GM06990 (cell line): ENCODE measurements at regions not wholly inside any gene's neighbourhood (a gene's known extent, or its start where the extent isn't known, plus 50 kb on each side); places are given as distances from the start of the nearest gene placed in this dataset.

Source experiments
- DNase-seq: peaks from one replicate; pipeline ENCODE4 v3.0.0-alpha.2; 2011; ENCODE audit not compliant: insufficient read length; ENCODE audit errors: extremely low read depth
- H3K27me3 ChIP-seq: replicated peaks from 2 replicates; pipeline ENCODE4 v1.6.0; 2011; ENCODE audit warnings: low read length; ENCODE audit not compliant: control insufficient read depth, insufficient read depth
- H3K36me3 ChIP-seq: 2 replicates; pipeline ENCODE4 v1.5.1; 2011; ENCODE audit warnings: low read length; ENCODE audit not compliant: control insufficient read depth, insufficient read depth
- H3K4me3 ChIP-seq: replicated peaks from 2 replicates; pipeline ENCODE4 v1.5.1; 2011; ENCODE audit warnings: low read depth, mild to moderate bottlenecking, control low read depth, low read length
- TF ChIP-seq, protein P1 (sequence below): IDR thresholded peaks from 2 replicates; pipeline ENCODE4 v1.5.1; 2011; ENCODE audit warnings: low read length, control low read depth, mild to moderate bottlenecking, inconsistent platforms; ENCODE audit not compliant: insufficient read depth, poor library complexity, severe bottlenecking

DNA sequence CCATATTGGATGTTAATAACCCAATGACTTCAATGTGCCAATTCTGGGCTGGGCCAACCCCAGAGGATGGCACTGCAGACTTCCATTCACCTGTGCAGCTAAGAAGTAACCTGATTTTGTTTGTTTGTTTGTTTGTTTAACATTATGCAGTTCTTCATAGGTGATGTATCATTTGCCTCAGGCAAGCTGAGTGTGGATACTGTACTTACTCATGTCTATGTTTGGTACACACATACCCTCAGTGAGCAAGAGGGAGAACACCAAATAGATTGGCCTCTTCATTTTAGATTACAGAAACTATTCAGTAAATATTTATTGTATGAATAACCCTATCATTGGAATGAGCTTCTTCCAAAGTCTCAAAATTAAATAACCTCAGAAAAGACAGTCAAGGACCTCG, 180.2 kb upstream of the SMC2 start:
- Histone ChIP-seq H3K27me3 (no peaks in the 10 kb centered on the region), H3K36me3 (no peaks in the 10 kb centered on the region), H3K4me3 (no peak overlapping the region)
- TF ChIP-seq, protein P1, sequence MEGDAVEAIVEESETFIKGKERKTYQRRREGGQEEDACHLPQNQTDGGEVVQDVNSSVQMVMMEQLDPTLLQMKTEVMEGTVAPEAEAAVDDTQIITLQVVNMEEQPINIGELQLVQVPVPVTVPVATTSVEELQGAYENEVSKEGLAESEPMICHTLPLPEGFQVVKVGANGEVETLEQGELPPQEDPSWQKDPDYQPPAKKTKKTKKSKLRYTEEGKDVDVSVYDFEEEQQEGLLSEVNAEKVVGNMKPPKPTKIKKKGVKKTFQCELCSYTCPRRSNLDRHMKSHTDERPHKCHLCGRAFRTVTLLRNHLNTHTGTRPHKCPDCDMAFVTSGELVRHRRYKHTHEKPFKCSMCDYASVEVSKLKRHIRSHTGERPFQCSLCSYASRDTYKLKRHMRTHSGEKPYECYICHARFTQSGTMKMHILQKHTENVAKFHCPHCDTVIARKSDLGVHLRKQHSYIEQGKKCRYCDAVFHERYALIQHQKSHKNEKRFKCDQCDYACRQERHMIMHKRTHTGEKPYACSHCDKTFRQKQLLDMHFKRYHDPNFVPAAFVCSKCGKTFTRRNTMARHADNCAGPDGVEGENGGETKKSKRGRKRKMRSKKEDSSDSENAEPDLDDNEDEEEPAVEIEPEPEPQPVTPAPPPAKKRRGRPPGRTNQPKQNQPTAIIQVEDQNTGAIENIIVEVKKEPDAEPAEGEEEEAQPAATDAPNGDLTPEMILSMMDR, result no peak
- DNase-seq, result no peak

DNA sequence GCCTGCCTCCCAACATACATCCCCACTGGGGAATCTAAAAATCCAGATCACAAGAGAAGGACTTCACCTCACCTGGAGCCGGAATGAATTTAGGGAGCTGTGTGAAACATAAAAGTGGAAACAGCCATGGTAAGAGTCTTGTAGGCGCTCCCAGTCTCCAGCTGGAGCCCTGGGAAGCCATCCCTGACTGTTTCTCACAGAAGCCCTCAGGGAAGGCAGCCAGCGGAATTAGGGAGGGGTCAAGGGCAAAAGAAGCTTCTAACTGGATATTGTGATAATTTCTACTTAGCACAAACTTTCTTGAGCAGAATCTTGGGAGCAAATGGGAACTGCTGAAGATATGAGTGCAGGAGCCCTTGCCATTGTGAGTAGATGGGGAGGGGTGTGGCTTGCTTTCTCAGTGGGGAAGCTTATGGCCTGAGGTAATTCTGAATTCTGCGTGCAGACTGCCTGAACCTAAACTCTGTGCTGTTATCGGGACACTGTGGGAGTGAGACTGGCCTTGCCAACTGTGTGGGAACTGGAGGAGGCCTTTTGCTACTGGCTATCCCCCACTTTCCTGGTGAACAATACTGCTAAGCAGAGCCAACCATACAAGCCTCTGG, 174.4 kb upstream of the SMC2 start:
- Histone ChIP-seq H3K27me3 (no peaks in the 10 kb centered on the region), H3K4me3 (no peak overlapping the region), H3K36me3 (no peaks in the 10 kb centered on the region)
- TF ChIP-seq, protein P1, result no peak
- DNase-seq, result no peak

DNA sequence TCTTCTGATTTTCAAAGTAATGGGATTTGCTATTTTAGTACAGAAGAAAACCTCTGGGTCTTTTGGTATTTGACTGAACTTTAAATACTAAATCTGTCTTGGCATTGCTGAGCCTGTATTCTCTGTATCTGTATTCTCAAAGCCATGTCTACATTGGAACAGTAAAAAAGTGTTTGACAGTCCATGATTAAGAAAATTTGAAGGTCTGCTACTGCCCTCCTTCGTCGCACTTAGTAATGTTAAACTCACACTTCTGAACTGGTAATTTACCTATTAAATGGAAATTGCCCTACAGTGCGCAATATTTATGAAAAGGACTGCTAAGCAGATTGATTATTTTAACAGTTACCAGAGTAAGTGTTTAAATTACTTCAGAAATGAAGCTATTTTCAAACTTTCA, 165.7 kb upstream of the SMC2 start:
- Histone ChIP-seq H3K27me3 (no peaks in the 10 kb centered on the region), H3K36me3 (no peaks in the 10 kb centered on the region), H3K4me3 (no peak overlapping the region)
- TF ChIP-seq, protein P1, result no peak
- DNase-seq, result no peak

DNA sequence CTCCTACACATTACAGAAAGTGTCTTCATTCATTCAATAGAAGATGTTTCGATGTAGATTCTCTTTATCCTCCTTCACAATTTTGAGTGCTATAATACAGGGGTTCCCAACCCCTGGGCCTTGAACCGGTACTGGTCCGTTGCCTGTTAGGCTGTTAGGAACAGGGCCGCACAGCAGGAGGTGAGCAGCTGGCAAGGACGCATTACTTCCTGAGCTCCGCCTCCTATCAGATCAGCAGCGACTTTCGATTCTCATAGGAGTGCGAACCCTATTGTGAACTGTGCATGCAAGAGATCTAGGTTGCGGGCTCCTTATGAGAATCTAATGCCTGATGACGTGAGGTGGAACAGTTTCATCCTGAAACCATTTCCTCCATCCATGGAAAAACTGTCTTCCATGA, 153.0 kb upstream of the SMC2 start:
- no peak for DNase-seq
- Histone ChIP-seq H3K4me3 (no peak overlapping the region), H3K27me3 (no peaks in the 10 kb centered on the region), H3K36me3 (no peaks in the 10 kb centered on the region)
- TF ChIP-seq, protein P1, result no peak

DNA sequence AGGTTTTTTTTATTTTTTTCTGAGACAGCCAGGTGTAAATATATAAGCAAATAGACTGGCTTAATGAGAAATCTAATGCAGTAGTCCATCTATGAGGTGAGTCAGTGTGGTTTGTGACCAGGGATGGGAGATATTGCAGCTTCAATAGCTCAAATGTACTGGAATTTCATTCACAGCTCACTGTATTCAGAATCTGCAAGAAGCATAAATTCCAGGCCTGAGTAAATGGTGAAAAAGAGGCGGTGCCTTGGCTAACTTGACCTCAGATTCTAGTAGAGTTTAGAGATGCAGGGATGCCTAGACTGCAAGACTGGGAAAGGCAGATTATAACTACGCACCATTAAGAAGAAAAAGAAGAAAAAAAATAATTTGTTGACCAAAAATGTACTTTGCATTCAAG, 151.9 kb upstream of the SMC2 start:
- no peak for DNase-seq
- no peak overlapping the region for H3K4me3 ChIP-seq

More for the DNA sequence above, 151.9 kb upstream of the SMC2 start:
- H3K36me3 ChIP-seq, result no peaks in the 10 kb centered on the region
- TF ChIP-seq, protein P1, result no peak
- no peaks in the 10 kb centered on the region for H3K27me3 ChIP-seq
